ENCODE measurements at regions not wholly inside any gene's neighbourhood (a gene's known extent, or its start where the extent isn't known, plus 50 kb on each side); places are given as distances from the start of the nearest gene placed in this dataset.
A peak's percentile ranks its signal among the peaks of the same experiment; 100 is the strongest.
"Not testable (repeated sequence)": the region's sequence is repeated elsewhere in the genome, so short reads cannot be mapped to it uniquely, and the experiment has no call there.

- no peak for DNase-seq (ENCODE audit: low spot score)
Measured at GRCh38 chr1:238764779-238765178, 621.6 kb upstream of the CHRM3 start.

GRCh38 chr1:238753252-238753651, 633.1 kb upstream of the CHRM3 start:
- DNase-seq (ENCODE audit: low spot score), result no peak

- no peak for DNase-seq (ENCODE audit: low spot score)
Measured at GRCh38 chr1:238752327-238752726, 634.0 kb upstream of the CHRM3 start.

GRCh38 chr1:238745069-238745468, 641.3 kb upstream of the CHRM3 start:
- DNase-seq (ENCODE audit: low spot score), result no peak

- no peak for DNase-seq (ENCODE audit: low spot score)
Measured at GRCh38 chr1:238738892-238739291, 647.5 kb upstream of the CHRM3 start.

- DNase-seq (ENCODE audit: low spot score), result no peak
Measured at GRCh38 chr1:238727670-238728069, 658.7 kb upstream of the CHRM3 start.

- no peak for DNase-seq (ENCODE audit: low spot score)
Measured at GRCh38 chr1:238722812-238723211, 663.6 kb upstream of the CHRM3 start.

GRCh38 chr1:238710697-238711096, 675.7 kb upstream of the CHRM3 start:
- no peak for DNase-seq (ENCODE audit: low spot score)

GRCh38 chr1:238701024-238701423, 685.3 kb upstream of the CHRM3 start:
- DNase-seq (ENCODE audit: low spot score), result no peak

- no peak for DNase-seq (ENCODE audit: low spot score)
Measured at GRCh38 chr1:238690415-238690814, 696.0 kb upstream of the CHRM3 start.

- DNase-seq (ENCODE audit: low spot score), result not testable (repeated sequence)
Measured at GRCh38 chr1:238684576-238684975, 701.8 kb upstream of the CHRM3 start.

- no peak for DNase-seq (ENCODE audit: low spot score)
Measured at GRCh38 chr1:238681451-238681850, 704.9 kb upstream of the CHRM3 start.

- peak; percentile 44 for DNase-seq (ENCODE audit: low spot score)
Measured at GRCh38 chr1:238681021-238681420, 705.3 kb upstream of the CHRM3 start.

- peak; percentile 63 for DNase-seq (ENCODE audit: low spot score)
Measured at GRCh38 chr1:238677567-238677966, 708.8 kb upstream of the CHRM3 start.

GRCh38 chr1:238675221-238675620, 711.1 kb upstream of the CHRM3 start:
- DNase-seq (ENCODE audit: low spot score), result no peak

- no peak for DNase-seq (ENCODE audit: low spot score)
Measured at GRCh38 chr1:238674316-238674715, 712.1 kb upstream of the CHRM3 start.

GRCh38 chr1:238673561-238673960, 712.8 kb upstream of the CHRM3 start:
- DNase-seq (ENCODE audit: low spot score), result no peak

- DNase-seq (ENCODE audit: low spot score), result no peak
Measured at GRCh38 chr1:238672806-238673205, 713.6 kb upstream of the CHRM3 start.

GRCh38 chr1:238672262-238672661, 714.1 kb upstream of the CHRM3 start:
- DNase-seq (ENCODE audit: low spot score), result peak; percentile 42

- DNase-seq (ENCODE audit: low spot score), result no peak
Measured at GRCh38 chr1:238664139-238664538, 722.2 kb upstream of the CHRM3 start.

GRCh38 chr1:238660849-238661248, 725.5 kb upstream of the CHRM3 start:
- no peak for DNase-seq (ENCODE audit: low spot score)

- DNase-seq (ENCODE audit: low spot score), result peak; percentile 96
Measured at GRCh38 chr1:238658763-238659162, 727.6 kb upstream of the CHRM3 start.

GRCh38 chr1:238653693-238654321, 732.6 kb upstream of the CHRM3 start:
- peak; percentile 93 for DNase-seq (ENCODE audit: low spot score)

- peak; percentile 80 for DNase-seq (ENCODE audit: low spot score)
Measured at GRCh38 chr1:238652346-238652968, 733.9 kb upstream of the CHRM3 start.
